Smooth muscle cell (in vitro differentiated cells): ENCODE measurements at regions not wholly inside any gene's neighbourhood (a gene's known extent, or its start where the extent isn't known, plus 50 kb on each side); places are given as distances from the start of the nearest gene placed in this dataset.

Source experiments
- DNase-seq: peaks from one replicate; lab custom pipeline; 2025; ENCODE audit not compliant: unreplicated experiment; lab: John Stamatoyannopoulos, UW
- H2AFZ ChIP-seq: fragments of 200-600 bp; sonication (generic); 2 replicates; pipeline ENCODE4 v1.6.0; 2016; ENCODE audit warnings: antibody characterized with exemption, low read depth, mild to moderate bottlenecking
- H3F3A ChIP-seq: fragments of 200-600 bp; sonication (generic); 2 replicates; pipeline ENCODE4 v1.6.0; 2017; ENCODE audit warnings: antibody characterized with exemption, low read depth
- H3K27ac ChIP-seq: fragments of 200-600 bp; sonication (generic); 2 replicates; pipeline ENCODE4 v1.5.1; 2016; ENCODE audit warnings: low read depth, mild to moderate bottlenecking
- H3K27me3 ChIP-seq: fragments of 200-600 bp; sonication (generic); 2 replicates; pipeline ENCODE4 v1.6.1; 2016; ENCODE audit warnings: low read depth, mild to moderate bottlenecking
- H3K36me3 ChIP-seq: fragments of 200-600 bp; sonication (generic); 2 replicates; pipeline ENCODE4 v1.5.1; 2016; ENCODE audit warnings: low read depth
- H3K4me1 ChIP-seq: fragments of 200-600 bp; sonication (generic); 2 replicates; pipeline ENCODE4 v1.5.1; 2016; ENCODE audit warnings: low read depth
- H3K4me2 ChIP-seq: fragments of 200-600 bp; sonication (generic); 2 replicates; pipeline ENCODE4 v1.6.0; 2016; ENCODE audit warnings: mild to moderate bottlenecking
- H3K4me3 ChIP-seq: fragments of 200-600 bp; sonication (generic); 2 replicates; pipeline ENCODE4 v1.5.1; 2016; ENCODE audit warnings: mild to moderate bottlenecking
- H3K79me2 ChIP-seq: fragments of 200-600 bp; sonication (generic); 2 replicates; pipeline ENCODE4 v1.6.0; 2016; ENCODE audit warnings: low read depth, mild to moderate bottlenecking
- H3K9ac ChIP-seq: fragments of 200-600 bp; sonication (generic); 2 replicates; pipeline ENCODE4 v1.6.0; 2016; ENCODE audit warnings: low read depth
- H3K9me3 ChIP-seq: fragments of 200-600 bp; sonication (generic); replicated peaks from 2 replicates; pipeline ENCODE4 v1.5.1; 2016; ENCODE audit warnings: low read depth
- H4K20me1 ChIP-seq: fragments of 200-600 bp; sonication (generic); 2 replicates; pipeline ENCODE4 v1.6.0; 2016; ENCODE audit warnings: low read depth
- CTCF ChIP-seq: fragments of 200-600 bp; sonication (generic); IDR thresholded peaks from 2 replicates; pipeline ENCODE4 v1.5.1; 2017; ENCODE audit warnings: borderline replicate concordance, mild to moderate bottlenecking, antibody characterized with exemption; ENCODE audit not compliant: insufficient read depth, poor library complexity, severe bottlenecking
- WGBS: methylation state at CpG from one replicate; pipeline ENCODE4 v1.1.7; 2016; ENCODE audit warnings: low lambda C conversion rate; 5-methylcytosine and 5-hydroxymethylcytosine counted together

- TF ChIP-seq CTCF, result no peak
- WGBS, result 100% methylated on average over 1 of the region's 1 CpG
- no peak for DNase-seq
Measured at GRCh38 chr2:143974262-143974661, 545.7 kb downstream of the ZEB2 start.

GRCh38 chr2:143968860-143969259 is 551.1 kb downstream of the ZEB2 start:
- TF ChIP-seq CTCF, result no peak

More at GRCh38 chr2:143974262-143974661, 545.7 kb downstream of the ZEB2 start:
- Histone ChIP-seq H3K9ac (no peak overlapping the region), H4K20me1 (no peaks in the 10 kb centered on the region), H3K27me3 (no peaks in the 10 kb centered on the region), H3K4me3 (no peak overlapping the region), H3K4me1 (peaks cover 7% of the 10 kb centered on the region), H3K4me2 (no peak overlapping the region), H3K79me2 (no peaks in the 10 kb centered on the region), H3K36me3 (no peaks in the 10 kb centered on the region), H3K9me3 (no peaks in the 10 kb centered on the region), H3F3A (no peaks in the 10 kb centered on the region), H3K27ac (no peak overlapping the region), H2AFZ (no peak overlapping the region)

GRCh38 chr2:143968360-143968759 is 551.6 kb downstream of the ZEB2 start:
- no peaks in the 10 kb centered on the region for H3F3A ChIP-seq
- no peaks in the 10 kb centered on the region for H3K79me2 ChIP-seq
- 89% methylated on average over 4 of the region's 4 CpGs for WGBS
- H2AFZ ChIP-seq, result no peak overlapping the region
- no peak overlapping the region for H3K4me2 ChIP-seq
- H3K9ac ChIP-seq, result no peak overlapping the region
- H4K20me1 ChIP-seq, result no peaks in the 10 kb centered on the region
- no peak overlapping the region for H3K4me3 ChIP-seq
- no peak overlapping the region for H3K27ac ChIP-seq
- H3K4me1 ChIP-seq, result peaks cover 10% of the 10 kb centered on the region
- H3K9me3 ChIP-seq, result no peaks in the 10 kb centered on the region
- DNase-seq, result no peak
- TF ChIP-seq CTCF, result no peak
- no peaks in the 10 kb centered on the region for H3K36me3 ChIP-seq
- no peaks in the 10 kb centered on the region for H3K27me3 ChIP-seq

More at GRCh38 chr2:143968860-143969259, 551.1 kb downstream of the ZEB2 start:
- Histone ChIP-seq H3K4me2 (no peak overlapping the region), H4K20me1 (no peaks in the 10 kb centered on the region), H3K27me3 (no peaks in the 10 kb centered on the region), H3K36me3 (no peaks in the 10 kb centered on the region), H2AFZ (no peak overlapping the region), H3K9ac (no peak overlapping the region), H3K79me2 (no peaks in the 10 kb centered on the region), H3K4me3 (no peak overlapping the region), H3K27ac (no peak overlapping the region), H3K4me1 (peaks cover 10% of the 10 kb centered on the region), H3K9me3 (no peaks in the 10 kb centered on the region), H3F3A (no peaks in the 10 kb centered on the region)
- no peak for DNase-seq
- 96% methylated on average over 2 of the region's 2 CpGs for WGBS

GRCh38 chr2:143965493-143966164 is 554.3 kb downstream of the ZEB2 start:
- no peak overlapping the region for H3K4me2 ChIP-seq
- no peaks in the 10 kb centered on the region for H4K20me1 ChIP-seq
- no peaks in the 10 kb centered on the region for H3K79me2 ChIP-seq
- peaks cover 3% of the 10 kb centered on the region for H3K4me1 ChIP-seq
- 87% methylated on average over 4 of the region's 4 CpGs for WGBS
- H3K9me3 ChIP-seq, result no peaks in the 10 kb centered on the region
- H3K27me3 ChIP-seq, result no peaks in the 10 kb centered on the region
- H3K4me3 ChIP-seq, result no peak overlapping the region
- no peak overlapping the region for H3K9ac ChIP-seq
- H2AFZ ChIP-seq, result no peak overlapping the region
- H3K36me3 ChIP-seq, result no peaks in the 10 kb centered on the region
- TF ChIP-seq CTCF, result no peak
- H3F3A ChIP-seq, result no peaks in the 10 kb centered on the region
- no peak for DNase-seq
- H3K27ac ChIP-seq, result no peak overlapping the region
